ENCODE measurements at regions not wholly inside any gene's neighbourhood (a gene's known extent, or its start where the extent isn't known, plus 50 kb on each side); places are given as distances from the start of the nearest gene placed in this dataset.

GRCh38 chr13:61900033-61900432, 484.4 kb upstream of the PCDH20 start:
- Histone ChIP-seq H4K20me1 (ENCODE audit: insufficient read depth, low read length) (no peaks in the 10 kb centered on the region), H3K79me2 (ENCODE audit: insufficient read depth, low read length) (no peaks in the 10 kb centered on the region), H2AFZ (ENCODE audit: low read length) (no peak overlapping the region), H3K4me3 (replicated peaks in 1 of 3; ENCODE audit: insufficient read depth in 1 of 3, low read depth in 2 of 3, low read length in 3 of 3) (no peak overlapping the region), H3K9ac (ENCODE audit: insufficient read depth, low read depth, low read length) (no peak overlapping the region), H3K27ac (ENCODE audit: extremely low read length, insufficient read depth, low read length) (no peak overlapping the region), H3K9me3 (ENCODE audit: low read length) (no peaks in the 10 kb centered on the region), H3K27me3 (ENCODE audit: control insufficient read depth in 1 of 2, insufficient read depth in 2 of 2, low read length in 2 of 2) (no peaks in the 10 kb centered on the region), H3K4me2 (ENCODE audit: low read depth, low read length) (no peak overlapping the region), H3K4me1 (ENCODE audit: insufficient read depth, low read length) (no peaks in the 10 kb centered on the region), H3K36me3 (replicated peaks in 1 of 2; ENCODE audit: control insufficient read depth in 1 of 2, insufficient read depth in 2 of 2, low read length in 2 of 2) (no peaks in the 10 kb centered on the region)
- ChIA-PET POLR2A (no interaction called here), CTCF (ENCODE audit: low intra/inter-chr PET ratio, low total read pairs) (no interaction called here)
- TF ChIP-seq, protein P1, sequence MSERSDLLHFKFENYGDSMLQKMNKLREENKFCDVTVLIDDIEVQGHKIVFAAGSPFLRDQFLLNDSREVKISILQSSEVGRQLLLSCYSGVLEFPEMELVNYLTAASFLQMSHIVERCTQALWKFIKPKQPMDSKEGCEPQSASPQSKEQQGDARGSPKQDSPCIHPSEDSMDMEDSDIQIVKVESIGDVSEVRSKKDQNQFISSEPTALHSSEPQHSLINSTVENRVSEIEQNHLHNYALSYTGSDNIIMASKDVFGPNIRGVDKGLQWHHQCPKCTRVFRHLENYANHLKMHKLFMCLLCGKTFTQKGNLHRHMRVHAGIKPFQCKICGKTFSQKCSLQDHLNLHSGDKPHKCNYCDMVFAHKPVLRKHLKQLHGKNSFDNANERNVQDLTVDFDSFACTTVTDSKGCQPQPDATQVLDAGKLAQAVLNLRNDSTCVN (CRISPR knock-in tag; IDR thresholded peaks at IDR 0.05; ENCODE audit: borderline replicate concordance) = no peak
- TF ChIP-seq ZNF703 (CRISPR knock-in tag; IDR thresholded peaks at IDR 0.05; ENCODE audit: borderline replicate concordance) (no peak), ZNF556 (CRISPR knock-in tag; IDR thresholded peaks at IDR 0.05; ENCODE audit: borderline replicate concordance) (no peak), CREM (IDR thresholded peaks at IDR 0.05) (no peak), CREM (CRISPR knock-in tag; IDR thresholded peaks at IDR 0.05) (no peak), RNF2 (conservative IDR thresholded peaks at IDR 0.05; ENCODE audit: low read depth) (no peak), ZNF749 (CRISPR knock-in tag; IDR thresholded peaks at IDR 0.05; ENCODE audit: borderline replicate concordance) (no peak), SMAD9 (CRISPR knock-in tag; IDR thresholded peaks at IDR 0.05) (no peak)
- TF ChIP-seq, protein P2, sequence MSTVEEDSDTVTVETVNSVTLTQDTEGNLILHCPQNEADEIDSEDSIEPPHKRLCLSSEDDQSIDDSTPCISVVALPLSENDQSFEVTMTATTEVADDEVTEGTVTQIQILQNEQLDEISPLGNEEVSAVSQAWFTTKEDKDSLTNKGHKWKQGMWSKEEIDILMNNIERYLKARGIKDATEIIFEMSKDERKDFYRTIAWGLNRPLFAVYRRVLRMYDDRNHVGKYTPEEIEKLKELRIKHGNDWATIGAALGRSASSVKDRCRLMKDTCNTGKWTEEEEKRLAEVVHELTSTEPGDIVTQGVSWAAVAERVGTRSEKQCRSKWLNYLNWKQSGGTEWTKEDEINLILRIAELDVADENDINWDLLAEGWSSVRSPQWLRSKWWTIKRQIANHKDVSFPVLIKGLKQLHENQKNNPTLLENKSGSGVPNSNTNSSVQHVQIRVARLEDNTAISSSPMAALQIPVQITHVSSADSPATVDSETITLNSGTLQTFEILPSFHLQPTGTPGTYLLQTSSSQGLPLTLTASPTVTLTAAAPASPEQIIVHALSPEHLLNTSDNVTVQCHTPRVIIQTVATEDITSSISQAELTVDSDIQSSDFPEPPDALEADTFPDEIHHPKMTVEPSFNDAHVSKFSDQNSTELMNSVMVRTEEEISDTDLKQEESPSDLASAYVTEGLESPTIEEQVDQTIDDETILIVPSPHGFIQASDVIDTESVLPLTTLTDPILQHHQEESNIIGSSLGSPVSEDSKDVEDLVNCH (CRISPR knock-in tag; IDR thresholded peaks at IDR 0.05) = no peak
- TF ChIP-seq, protein P3, sequence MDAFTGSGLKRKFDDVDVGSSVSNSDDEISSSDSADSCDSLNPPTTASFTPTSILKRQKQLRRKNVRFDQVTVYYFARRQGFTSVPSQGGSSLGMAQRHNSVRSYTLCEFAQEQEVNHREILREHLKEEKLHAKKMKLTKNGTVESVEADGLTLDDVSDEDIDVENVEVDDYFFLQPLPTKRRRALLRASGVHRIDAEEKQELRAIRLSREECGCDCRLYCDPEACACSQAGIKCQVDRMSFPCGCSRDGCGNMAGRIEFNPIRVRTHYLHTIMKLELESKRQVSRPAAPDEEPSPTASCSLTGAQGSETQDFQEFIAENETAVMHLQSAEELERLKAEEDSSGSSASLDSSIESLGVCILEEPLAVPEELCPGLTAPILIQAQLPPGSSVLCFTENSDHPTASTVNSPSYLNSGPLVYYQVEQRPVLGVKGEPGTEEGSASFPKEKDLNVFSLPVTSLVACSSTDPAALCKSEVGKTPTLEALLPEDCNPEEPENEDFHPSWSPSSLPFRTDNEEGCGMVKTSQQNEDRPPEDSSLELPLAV (CRISPR knock-in tag; conservative IDR thresholded peaks at IDR 0.05; ENCODE audit: low read depth) = no peak
- no peak for DNase-seq (ENCODE audit: low spot score)
- FAIRE-seq = no peak
- no peak for ATAC-seq
- intact Hi-C loops (cut with micrococcal nuclease; ENCODE audit: unreplicated experiment) = no loop called here
- no TSS peak for BruUV-seq (replicated peaks)
- in situ Hi-C loops (cut with HindIII; ENCODE audit: extremely low pct_ligation_motif_present, low pct_unique_long_range_greater_than_20kb) = no loop called here
- 0% methylated on average over 3 of the region's 3 CpGs for WGBS (ENCODE audit: low lambda C conversion rate)
